HG03342 (cell line): ENCODE measurements at regions not wholly inside any gene's neighbourhood (a gene's known extent, or its start where the extent isn't known, plus 50 kb on each side); places are given as distances from the start of the nearest gene placed in this dataset.
A peak's percentile ranks its signal among the peaks of the same experiment; 100 is the strongest.
"Not testable (repeated sequence)": the region's sequence is repeated elsewhere in the genome, so short reads cannot be mapped to it uniquely, and the experiment has no call there.

Source experiments
- ATAC-seq: cut with Tn5 transposase; IDR thresholded peaks from one replicate; pipeline ENCODE4 v1.9.1; 2021; ENCODE audit warnings: mild to moderate bottlenecking, moderate library complexity; ENCODE audit not compliant: unreplicated experiment

GRCh38 chr14:106396999-106397398 is 870.6 kb downstream of the TMEM121 start:
- ATAC-seq = no peak

DNA sequence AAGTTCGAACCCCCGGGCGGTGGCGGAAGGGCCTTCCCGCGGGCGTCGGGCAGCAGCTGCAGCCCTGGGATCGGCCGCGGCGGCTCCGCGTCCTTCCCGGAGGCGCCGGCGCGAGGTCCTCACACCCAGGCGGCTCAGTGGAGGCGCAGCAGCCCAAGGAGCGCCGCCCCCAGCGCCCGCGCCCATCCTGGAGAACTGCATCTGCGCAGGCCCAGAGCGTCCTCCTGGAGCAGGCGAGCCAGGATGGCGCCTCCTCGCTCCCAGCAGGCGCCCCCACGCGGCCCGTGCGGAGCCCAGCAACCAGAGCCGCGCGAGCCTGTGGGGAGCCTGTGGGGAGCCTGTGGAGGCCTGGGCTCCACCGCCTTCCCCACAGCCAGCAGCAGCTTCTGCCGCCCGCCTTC is 872.5 kb downstream of the TMEM121 start:
- ATAC-seq = not testable (repeated sequence)

DNA sequence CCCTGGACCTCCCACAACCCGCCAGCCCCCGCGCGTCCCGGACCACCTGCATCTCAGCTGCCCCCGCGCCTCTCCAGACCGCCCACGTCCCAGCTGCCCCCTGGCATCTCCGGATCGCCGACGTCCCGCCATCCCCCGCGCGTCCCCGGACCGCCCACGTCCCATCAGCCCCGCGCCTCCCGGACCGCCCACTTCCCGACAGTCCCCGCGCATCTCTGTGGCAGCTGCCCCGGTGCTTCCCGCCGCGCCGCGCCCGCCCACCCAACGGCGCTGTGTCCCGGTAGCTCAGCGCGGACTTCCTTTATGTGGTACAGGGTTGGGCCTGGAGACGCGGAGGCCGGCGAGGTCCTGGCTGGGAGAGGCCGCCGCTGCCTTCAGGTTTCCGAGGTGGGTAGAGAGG is 874.9 kb downstream of the TMEM121 start:
- ATAC-seq = not testable (repeated sequence)

DNA sequence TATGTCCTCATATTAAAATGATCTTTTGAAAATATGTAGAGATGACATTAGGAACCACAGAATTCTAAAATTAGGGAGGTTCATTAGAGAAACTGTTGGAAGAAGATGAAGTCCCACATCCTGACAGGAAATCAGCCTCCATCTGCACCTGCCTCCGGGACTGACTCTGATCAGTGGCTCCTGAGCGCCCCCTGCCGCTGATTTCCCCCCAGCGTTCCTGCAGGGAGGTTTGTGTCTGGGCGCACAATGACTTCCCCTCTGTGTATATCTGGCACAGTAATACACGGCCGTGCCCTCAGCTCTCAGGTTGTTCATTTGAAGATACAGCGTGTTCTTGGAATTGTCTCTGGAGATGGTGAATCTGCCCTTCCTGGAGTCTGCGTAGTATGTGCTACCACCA is 883.8 kb downstream of the TMEM121 start:
- not testable (repeated sequence) for ATAC-seq

- ATAC-seq = no peak
These were observed 888.1 kb downstream of the TMEM121 start for GRCh38 chr14:106414464-106414863.

DNA sequence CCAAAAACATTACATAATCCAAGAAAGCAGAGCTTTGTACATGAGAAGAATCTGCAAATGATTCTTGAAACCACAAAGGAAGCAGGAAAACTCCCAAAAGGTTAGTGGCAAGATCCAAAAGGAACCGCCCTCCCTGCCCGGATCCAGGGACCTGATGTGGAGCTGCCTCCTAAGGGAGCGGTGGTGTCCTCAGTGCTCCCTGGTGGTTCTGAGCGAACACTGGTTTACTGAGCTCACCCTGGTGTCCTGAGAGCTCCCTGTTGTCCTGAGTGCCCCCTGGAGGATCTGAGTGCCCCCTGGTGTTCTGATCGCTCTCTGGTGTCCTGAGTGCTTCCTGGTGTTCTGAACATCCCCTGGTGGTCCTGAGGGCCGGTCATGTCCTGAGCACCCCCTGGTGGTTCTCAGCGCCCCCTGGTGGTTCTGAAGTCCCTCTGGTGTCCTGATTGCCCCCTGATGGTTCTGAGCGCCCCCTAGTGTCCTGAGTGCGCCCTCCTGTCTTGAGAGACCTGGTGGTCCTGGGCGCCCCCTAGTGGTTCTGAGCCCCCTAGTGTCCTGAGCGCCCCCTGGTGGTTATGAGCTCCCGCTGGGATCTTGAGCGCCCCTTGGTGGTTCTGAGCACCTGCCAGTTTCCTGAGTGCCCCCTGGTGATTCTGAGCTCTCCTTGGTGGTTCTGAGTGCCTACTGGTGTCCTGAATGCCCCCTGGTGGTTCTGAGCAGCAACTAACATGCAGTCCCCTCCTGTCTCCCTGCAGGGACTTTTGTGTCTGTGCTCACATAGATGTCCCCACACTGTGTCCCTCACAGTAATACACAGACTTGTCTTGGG is 891.1 kb downstream of the TMEM121 start:
- peak; percentile 85 for ATAC-seq

- no peak for ATAC-seq
These were observed 893.1 kb downstream of the TMEM121 start for GRCh38 chr14:106419376-106419965.

GRCh38 chr14:106421431-106422033 is 895.1 kb downstream of the TMEM121 start:
- ATAC-seq = peak; percentile 41

DNA sequence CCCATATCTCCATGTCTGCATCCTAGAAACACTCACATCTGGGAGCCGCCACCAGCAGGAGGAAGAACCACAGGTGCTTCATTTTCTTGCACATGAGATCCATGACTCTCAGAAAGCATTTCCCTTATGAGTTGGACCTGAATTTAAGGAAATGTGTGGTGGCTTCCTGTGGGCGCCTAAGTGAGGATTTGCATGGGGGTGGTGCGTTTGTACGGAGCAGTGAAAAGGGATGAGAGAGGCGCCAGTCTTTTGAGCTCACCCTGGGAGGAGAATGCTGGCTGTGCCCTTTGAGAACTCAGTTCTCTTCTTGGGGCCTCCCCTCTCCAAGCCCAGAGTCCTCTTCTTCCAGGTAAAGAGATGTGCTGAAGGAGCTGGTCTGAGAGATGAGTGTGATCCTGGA is 895.7 kb downstream of the TMEM121 start:
- no peak for ATAC-seq

GRCh38 chr14:106425150-106425549 is 898.8 kb downstream of the TMEM121 start:
- not testable (repeated sequence) for ATAC-seq

DNA sequence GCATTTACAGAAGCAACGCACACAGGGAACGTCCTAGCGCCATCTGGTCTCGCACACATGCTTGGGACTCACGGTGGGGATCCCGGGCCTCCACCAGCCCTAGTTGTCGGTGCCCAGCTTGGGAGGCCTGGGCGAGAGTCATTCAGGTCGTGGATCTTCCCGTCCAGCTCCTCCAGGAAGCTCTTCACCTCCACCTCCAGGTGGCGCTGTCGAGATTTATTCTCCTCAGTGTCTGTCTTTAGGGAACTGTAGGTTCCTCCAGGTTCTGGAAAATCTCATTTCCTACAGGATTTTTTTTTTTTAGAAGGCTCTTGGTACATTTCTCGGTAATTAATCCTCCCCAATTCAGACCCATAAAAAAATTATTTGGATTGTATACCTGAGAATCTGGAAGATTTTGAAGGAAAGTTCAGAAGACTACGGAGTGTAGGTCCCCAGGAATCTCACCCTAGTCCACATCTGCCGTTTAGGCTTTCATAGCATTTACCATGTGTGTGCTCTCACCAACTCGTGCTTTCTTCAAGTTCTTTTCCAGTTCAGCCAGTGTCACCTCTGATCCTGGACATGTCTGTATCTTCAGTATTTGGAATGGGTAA is 910.0 kb downstream of the TMEM121 start:
- ATAC-seq = no peak

DNA sequence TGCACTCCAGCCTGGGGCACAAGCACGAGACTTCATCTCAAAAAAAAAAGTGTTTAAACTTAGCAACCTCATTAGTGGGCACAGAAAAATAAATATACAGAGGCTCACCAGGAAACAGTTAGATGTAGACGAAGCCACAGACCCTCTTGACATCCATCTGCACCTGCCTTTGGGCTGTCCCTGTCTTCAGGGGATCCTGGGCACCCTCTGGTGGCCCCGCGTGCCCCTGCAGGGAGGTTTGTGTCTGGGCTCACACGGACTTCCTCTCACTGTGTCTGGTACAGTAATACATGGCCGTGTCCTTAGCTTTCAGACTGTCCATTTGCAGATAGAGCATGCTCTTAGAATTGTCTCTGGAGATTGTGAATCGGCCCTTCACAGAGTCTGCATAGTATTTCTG is 916.5 kb downstream of the TMEM121 start:
- ATAC-seq = no peak

GRCh38 chr14:106455026-106455425 is 928.6 kb downstream of the TMEM121 start:
- ATAC-seq = no peak

DNA sequence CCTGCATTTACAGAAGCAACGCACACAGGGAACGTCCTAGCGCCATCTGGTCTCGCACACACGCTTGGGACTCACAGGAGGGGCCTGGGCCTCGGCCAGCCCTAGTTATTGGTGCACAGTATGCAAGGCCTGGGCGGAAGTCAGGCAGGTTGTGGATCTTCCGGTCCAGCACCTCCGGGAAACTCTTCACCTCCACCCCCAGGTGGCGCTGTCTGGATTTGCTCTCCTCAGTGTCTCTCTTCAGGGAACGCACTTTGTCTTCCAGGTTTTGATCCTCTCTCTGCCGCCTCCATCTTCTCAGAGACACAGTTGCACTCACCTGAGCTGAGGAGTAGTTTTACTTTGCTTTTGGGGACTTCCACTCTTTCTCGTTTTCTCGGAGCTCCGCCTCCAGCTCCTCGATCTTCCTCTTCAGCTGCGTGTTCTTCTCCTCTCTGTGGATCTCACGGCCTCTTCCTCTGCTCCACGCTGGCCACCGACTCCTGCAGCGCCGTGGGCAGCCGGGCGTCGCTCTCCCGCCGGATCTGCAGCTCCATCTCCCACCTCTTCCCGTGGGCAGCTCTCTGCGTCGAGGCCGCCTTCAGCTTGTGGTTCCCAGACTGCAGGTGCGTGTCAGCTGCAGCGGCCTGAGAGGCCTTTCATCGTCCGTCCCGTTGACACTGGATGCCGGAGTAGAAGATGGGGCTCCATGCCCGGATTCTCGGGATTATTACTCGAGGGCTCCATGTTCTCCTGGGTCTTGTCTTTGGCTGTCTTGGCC is 933.8 kb downstream of the TMEM121 start:
- ATAC-seq = no peak

- ATAC-seq = no peak
These were observed 934.5 kb downstream of the TMEM121 start for GRCh38 chr14:106460916-106461315.

DNA sequence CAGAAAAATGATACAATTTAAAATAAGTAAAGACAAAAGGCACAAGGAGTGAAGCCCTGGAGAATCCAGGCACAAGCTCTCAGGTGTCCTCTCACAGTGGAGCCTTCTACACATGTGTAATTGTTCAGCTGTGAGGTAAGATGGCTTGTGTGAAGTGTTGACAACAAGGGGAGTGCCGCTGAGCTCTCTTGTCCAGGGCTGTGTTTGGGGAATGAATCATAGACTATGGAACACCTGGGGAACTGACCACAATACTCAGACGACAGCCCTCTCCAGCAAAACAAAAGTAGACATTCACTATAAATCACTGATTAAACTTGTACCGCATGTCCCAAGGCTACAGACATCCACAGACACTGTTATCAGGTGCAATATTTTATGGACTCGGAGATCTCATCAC is 940.1 kb downstream of the TMEM121 start:
- not testable (repeated sequence) for ATAC-seq

DNA sequence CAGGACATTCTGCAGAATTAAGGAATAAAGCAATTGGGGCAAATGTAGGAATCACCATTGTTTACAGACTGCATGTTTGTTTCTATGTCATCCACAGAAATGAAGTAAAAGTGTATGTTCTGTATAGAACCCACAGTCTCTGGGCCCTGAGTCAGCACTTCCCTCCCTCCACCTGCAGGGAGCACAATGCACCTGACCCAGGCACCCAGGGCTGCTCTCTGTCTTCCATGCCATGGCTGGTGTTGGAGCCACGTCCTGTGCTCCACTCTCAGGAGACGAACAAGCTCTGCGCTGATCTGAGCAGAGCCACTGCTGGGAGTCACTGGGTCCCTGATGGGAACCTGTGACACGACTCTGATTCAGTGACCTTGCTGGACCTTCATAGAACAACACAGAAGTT is 942.5 kb downstream of the TMEM121 start:
- ATAC-seq = not testable (repeated sequence)

DNA sequence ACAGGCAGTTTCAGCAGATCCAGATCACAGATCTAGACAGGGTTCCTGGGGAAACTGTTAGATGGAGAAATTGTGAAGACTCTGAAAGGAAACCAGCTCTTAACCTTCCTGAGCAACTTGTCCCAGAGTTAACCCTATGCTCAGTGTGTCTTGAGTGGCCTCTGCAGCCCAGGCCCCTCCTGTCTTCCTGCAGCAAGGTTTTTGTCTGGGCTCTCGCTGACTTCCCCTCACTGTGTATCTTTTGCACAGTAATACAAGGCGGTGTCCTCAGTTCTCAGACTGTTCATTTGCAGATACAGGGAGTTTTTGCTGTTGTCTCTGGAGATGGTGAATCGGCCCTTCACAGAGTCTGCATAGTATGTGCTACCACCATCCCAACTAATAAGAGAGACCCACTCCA is 943.6 kb downstream of the TMEM121 start:
- ATAC-seq = not testable (repeated sequence)

GRCh38 chr14:106474261-106475028 is 948.1 kb downstream of the TMEM121 start:
- not testable (repeated sequence) for ATAC-seq

- not testable (repeated sequence) for ATAC-seq
These were observed 948.8 kb downstream of the TMEM121 start for GRCh38 chr14:106475214-106475613.
